ENCODE measurements at regions not wholly inside any gene's neighbourhood (a gene's known extent, or its start where the extent isn't known, plus 50 kb on each side); places are given as distances from the start of the nearest gene placed in this dataset.
"Not testable (repeated sequence)": the region's sequence is repeated elsewhere in the genome, so short reads cannot be mapped to it uniquely, and the experiment has no call there.

DNA sequence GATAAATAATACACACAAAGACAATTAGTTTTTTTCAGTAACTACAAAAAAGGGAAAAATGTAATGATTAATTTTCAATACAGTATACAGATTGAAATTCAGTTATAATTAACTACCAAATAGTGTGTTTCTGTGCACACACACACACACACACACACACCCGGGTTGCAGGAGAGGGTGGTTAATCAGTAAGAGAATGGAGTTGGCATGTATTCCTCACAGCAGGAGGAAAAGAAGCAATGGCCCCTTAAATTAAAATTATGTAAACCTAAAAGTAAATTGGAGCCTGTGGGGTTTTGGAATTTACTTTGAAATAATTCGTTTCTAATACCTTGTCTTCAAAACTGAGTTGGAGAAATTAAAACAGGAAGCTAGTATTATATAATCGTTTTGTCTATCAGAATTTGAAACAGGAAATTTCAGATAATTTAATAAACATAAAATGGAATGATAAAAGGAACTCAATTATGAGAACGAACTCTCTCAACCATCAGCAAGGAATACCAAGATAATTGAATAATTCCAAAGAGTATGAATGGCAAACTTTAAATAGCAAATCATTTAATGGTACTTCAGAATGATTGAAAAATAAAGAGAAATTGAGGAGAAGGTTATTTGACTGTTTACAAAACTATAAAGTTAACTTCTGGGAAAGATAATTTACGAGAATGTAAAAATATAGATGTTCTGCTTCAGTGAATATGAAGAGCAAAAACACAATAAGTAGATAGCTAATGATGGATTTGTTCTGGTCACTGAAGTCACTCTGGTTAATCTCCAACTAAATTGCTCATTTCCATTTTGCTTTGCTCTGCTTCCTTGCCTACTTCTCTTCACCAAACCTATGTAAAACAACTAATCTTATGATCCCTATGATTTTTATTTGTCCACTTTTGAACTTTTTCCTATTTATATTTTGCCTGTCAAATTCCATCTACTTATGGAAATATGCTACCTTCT is 547.9 kb upstream of the ZP4 start:
- DNase-seq = no peak

DNA sequence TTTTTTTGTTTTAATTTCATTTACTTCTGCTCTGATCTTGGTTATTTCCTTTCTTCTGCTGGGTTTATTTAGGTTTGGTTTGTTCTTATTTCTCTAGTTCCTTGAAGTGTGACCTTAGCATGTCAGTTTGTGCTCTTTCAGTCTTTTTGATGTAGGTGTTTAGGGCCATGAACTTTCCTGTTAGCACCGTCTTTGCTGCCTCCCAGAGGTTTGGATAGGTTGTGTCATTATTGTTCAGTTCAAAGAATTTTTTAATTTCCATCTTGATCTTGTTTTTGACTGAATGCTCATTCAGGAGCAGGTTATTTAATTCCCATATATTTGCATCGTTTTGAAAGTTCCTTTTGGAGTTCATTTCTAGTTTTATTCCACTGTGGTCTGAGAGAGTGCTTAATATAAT is 539.0 kb upstream of the ZP4 start:
- not testable (repeated sequence) for DNase-seq

DNA sequence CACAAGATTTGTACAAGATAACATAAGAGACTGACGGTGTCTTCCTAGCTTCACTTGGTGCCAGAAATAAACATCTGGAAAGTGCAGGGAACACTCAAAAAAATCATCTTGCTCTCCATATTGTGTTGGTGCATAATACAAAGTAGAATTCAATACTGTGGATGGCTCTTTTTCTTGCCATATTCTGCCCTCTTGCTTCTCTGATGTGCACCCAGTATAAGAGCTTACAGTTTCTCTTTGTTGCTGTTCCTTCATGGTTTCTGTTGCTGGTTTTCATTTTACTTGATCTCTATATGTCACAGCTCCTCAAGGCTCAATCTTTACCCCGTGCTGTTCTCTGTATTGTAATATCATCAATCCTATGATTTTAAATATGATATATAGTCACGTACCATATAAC is 528.5 kb upstream of the ZP4 start:
- no peak for DNase-seq

DNA sequence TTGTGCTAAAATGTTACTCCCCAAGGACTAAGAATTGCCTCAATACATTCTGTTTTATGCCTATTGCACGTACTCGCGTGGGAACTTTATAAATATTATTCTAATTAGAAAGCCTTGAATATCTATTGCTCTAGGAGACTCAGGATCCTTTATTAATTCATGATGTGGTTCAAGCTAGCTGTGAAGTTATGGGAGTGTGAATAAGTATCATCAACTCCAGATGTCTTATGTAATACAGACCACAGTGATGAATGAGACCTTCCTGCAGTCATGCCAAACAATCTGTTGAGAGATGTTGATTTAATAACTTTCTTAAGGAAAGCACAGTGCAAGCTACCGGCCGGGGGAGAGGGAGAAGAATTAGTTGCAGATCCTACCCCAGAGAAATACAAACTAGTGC is 519.2 kb upstream of the ZP4 start:
- DNase-seq = peak; percentile 75

DNA sequence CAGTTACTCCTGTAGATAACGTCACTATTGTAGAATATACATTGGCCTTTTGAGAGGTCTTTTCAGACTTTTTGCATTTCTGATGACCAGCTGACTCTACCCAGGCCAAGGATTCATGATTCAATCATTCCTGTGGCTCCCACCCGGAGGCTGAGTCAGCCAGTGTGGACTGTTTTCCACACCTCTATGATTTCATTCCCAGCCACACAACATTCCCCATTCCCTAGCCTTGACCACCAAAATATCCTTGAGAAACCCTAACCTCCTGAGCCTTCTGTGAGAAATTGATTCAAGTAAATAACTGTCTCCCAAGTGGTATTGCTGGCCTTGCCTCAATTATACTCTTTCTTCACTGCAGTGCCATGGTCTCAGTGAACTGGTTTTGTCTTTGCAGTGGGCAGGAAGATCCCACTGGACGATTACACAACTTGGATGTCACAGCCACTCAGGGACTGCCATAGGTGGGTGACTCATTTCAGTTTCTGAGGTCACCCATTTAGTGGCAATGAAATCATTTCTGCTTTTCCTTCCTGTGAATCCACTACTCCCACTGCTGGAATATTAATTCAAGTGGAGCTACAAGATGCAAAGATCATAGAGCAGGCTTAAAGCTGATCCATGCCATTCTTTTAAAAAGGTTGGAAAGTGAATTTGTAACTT is 518.6 kb upstream of the ZP4 start:
- peak; percentile 93 for DNase-seq

GRCh38 chr1:238408737-238409136 is 518.0 kb upstream of the ZP4 start:
- no peak for DNase-seq

- no peak for DNase-seq
Measured at GRCh38 chr1:238406098-238406860, 515.6 kb upstream of the ZP4 start.

GRCh38 chr1:238404921-238405320 is 514.2 kb upstream of the ZP4 start:
- no peak for DNase-seq

DNA sequence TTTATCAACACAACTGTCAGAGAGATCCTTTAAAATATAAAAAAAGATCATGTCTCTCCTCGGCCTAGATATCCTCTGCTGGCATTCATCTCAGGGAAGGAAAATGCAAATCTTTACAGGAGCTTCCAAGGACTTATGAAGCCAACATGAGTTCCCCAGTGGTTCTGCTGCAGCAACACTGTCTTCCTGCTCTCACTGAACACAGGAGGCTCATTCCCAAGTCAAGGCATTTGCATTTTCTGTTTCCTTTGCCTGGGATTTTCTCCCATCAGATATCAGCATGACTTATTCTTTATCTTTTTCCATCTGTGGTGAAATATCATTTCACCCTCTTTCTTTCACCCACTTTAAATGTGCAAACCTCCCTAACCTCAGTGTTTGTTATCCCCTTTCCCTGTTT is 513.8 kb upstream of the ZP4 start:
- DNase-seq = no peak

DNA sequence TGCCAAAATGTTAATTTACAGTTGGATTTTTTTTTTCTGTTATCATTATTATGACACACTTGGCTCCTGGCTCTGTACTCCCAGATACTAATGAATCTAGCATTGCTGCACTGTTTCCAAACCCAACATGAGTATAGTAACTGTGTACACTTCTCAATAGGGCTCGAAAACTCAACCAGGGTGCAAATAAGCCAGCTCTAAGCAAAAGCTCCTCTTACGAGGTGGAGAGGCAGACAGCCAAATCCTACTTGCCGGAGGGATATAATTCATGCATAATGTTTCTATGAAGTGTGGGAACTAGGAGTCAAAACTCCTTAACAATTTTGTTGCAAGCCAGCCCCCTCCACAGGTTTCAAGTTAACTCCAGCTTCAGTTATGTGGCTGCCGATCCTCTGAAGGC is 510.4 kb upstream of the ZP4 start:
- DNase-seq = no peak

DNA sequence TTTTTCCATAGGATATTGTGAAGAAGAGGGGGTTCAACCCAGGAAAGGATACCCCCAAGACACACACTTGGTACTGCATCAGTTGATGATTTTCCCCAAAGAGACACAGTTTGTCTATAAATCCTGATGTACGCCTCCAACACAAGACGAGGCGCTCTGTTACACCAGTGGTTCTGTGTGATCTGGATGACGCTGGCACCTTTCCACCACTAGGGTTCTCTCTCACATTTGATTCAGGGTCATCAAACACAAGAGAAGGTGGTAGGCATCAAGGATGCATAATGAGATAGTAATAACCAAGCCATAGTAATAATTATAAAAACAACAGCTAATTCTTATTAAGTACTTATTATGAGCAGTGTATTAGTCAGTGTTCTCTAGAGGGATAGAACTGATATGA is 508.8 kb upstream of the ZP4 start:
- no peak for DNase-seq

- no peak for DNase-seq
Measured at GRCh38 chr1:238396140-238396539, 505.4 kb upstream of the ZP4 start.

GRCh38 chr1:238384381-238384780 is 493.7 kb upstream of the ZP4 start:
- DNase-seq = peak; percentile 39

- no peak for DNase-seq
Measured at GRCh38 chr1:238380167-238380566, 489.4 kb upstream of the ZP4 start.

DNA sequence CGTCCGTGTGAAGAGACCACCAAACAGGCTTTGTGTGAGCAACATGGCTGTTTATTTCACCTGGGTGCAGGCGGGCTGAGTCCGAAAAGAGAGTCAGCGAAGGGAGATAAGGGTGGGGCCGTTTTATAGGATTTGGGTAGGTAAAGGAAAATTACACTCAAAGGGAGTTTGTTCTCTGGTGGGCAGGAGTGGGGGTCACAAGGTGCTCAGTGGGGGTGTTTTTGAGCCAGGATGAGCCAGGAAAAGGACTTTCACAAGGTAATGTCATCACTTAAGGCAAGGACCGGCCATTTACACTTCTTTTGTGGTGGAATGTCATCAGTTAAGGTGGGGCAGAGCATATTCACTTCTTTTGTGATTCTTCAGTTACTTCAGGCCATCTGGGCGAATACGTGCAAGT is 488.7 kb upstream of the ZP4 start:
- DNase-seq = not testable (repeated sequence)

- DNase-seq = no peak
Measured at GRCh38 chr1:238377280-238377919, 486.7 kb upstream of the ZP4 start.

DNA sequence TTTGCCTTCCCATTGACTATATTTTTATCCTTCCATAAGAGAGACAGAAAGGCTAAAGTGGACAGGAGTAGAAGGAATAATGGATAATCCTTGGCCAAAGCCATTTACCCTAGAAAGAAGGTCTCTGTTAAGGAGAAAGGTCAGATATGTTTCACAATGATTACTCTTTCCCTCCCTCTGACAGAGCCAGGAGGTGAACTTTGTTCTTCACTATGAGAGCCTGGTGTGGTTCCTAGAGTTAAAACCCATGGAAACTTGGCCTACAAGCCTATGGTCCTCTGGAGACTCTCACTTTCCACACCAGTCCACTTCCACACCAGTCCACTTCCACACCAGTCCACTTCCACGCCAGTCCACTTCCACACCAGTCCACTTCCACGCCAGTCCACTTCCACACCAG is 479.9 kb upstream of the ZP4 start:
- DNase-seq = no peak

GRCh38 chr1:238364214-238364892 is 473.6 kb upstream of the ZP4 start:
- no peak for DNase-seq

DNA sequence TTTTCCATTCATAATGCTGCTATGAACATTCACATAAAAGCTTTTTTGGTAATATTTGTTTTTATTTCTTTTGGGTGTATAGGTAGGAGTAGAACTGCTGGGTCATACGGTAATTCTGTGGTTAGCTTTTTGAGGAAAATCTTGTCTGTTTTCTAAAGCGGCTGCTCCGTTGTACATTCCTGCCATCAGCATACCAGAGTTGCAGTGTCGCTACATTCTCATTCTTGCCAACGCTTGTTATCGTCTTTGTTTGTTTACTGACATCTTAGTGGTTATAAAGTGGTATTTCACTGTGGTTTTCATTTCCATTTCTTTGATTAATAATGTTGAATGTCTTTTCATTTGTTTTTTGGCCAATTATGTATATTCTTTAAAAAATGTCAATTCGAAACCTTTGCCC is 469.8 kb upstream of the ZP4 start:
- DNase-seq = peak; percentile 2

DNA sequence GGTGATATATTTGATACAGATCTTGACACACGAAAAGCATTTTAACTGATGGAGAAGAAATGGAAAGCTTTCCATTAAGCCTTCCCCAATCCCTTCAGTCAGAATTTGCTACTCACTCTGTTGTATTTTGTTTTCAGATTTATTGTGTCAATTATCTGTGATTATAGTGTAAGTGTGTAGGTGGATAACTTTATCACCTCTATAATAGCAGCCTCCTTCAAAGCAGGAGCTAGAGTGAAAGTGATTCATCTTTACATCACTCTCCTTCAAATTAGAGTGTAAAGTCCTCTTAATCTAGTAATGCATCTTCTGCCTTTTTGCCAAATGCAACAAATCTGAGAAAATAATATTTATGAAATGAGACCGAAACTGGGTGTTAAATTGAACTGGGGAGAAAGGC is 459.7 kb upstream of the ZP4 start:
- DNase-seq = no peak

DNA sequence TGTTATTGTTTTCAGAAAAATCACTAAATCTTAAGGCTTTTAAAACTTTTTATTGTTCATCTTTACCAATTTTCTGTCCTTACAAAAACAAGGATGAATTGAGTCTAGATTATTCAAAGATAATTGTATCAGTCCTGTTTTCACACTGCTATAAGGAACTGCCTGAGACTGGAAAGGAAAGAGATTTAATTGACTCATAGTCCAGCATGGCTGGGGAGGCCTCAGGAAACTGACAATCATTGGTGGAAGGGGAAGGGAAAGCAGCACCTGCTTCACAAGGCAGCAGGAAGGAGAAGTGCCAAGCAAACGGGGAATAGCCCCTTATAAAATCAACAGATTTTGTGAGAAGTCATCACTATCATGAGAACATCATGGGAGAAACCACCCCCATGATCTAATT is 455.6 kb upstream of the ZP4 start:
- DNase-seq = no peak

- no peak for DNase-seq
Measured at GRCh38 chr1:238345837-238346236, 455.1 kb upstream of the ZP4 start.

Data from fibroblast of skin of back (primary cell).